BLaER1 (cell line): ENCODE measurements at regions not wholly inside any gene's neighbourhood (a gene's known extent, or its start where the extent isn't known, plus 50 kb on each side); places are given as distances from the start of the nearest gene placed in this dataset.

Experiments
- H3K27ac ChIP-seq: shearing (Covaris generic); formaldehyde crosslinking; 2 replicates; pipeline ENCODE4 v1.8.1; 2022
- H3K27me3 ChIP-seq: shearing (Covaris generic); formaldehyde crosslinking; 2 replicates; pipeline ENCODE4 v1.8.1; 2022
- H3K36me3 ChIP-seq: shearing (Covaris generic); formaldehyde crosslinking; 2 replicates; pipeline ENCODE4 v1.8.1; 2022
- H3K4me1 ChIP-seq: shearing (Covaris generic); formaldehyde crosslinking; 2 replicates; pipeline ENCODE4 v1.8.1; 2022
- H3K4me2 ChIP-seq: shearing (Covaris generic); formaldehyde crosslinking; 2 replicates; pipeline ENCODE4 v1.8.1; 2022
- H3K4me3 ChIP-seq: shearing (Covaris generic); formaldehyde crosslinking; 2 replicates; pipeline ENCODE4 v1.8.1; 2022
- H3K9ac ChIP-seq: shearing (Covaris generic); formaldehyde crosslinking; 2 replicates; pipeline ENCODE4 v1.8.1; 2022
- H3K9me3 ChIP-seq: shearing (Covaris generic); formaldehyde crosslinking; 2 replicates; pipeline ENCODE4 v1.8.1; 2022
- H4K20me1 ChIP-seq: shearing (Covaris generic); formaldehyde crosslinking; 2 replicates; pipeline ENCODE4 v1.8.1; 2022
- Cebpa-rat ChIP-seq: shearing (Covaris generic); IDR thresholded peaks from 2 replicates; pipeline ENCODE4 v1.8.1; 2022

- Histone ChIP-seq H3K36me3 (no peaks in the 10 kb centered on the region), H3K4me2 (peak overlapping the region; percentile 12; the same call in 1 of the 2 replicates), H3K27ac (no peak overlapping the region), H3K9me3 (no peaks in the 10 kb centered on the region), H4K20me1 (no peaks in the 10 kb centered on the region), H3K4me3 (no peak overlapping the region), H3K27me3 (no peaks in the 10 kb centered on the region), H3K9ac (no peak overlapping the region), H3K4me1 (peaks cover 33% of the 10 kb centered on the region)
- no peak for TF ChIP-seq Cebpa-rat
Observed at GRCh38 chr3:64992530-64993285, 304.9 kb upstream of the ADAMTS9 start.

- TF ChIP-seq Cebpa-rat = no peak
- H3K4me1 ChIP-seq = peaks cover 8% of the 10 kb centered on the region
- H3K4me2 ChIP-seq = no peak overlapping the region
- H3K4me3 ChIP-seq = no peak overlapping the region
- H3K36me3 ChIP-seq = no peaks in the 10 kb centered on the region
- no peaks in the 10 kb centered on the region for H4K20me1 ChIP-seq
- no peaks in the 10 kb centered on the region for H3K27me3 ChIP-seq
- no peaks in the 10 kb centered on the region for H3K9me3 ChIP-seq
- no peak overlapping the region for H3K27ac ChIP-seq
- H3K9ac ChIP-seq = no peak overlapping the region
Observed at GRCh38 chr3:64988188-64988587, 300.4 kb upstream of the ADAMTS9 start.

- Histone ChIP-seq H3K4me1 (peaks cover 5% of the 10 kb centered on the region), H3K9ac (no peak overlapping the region), H4K20me1 (no peaks in the 10 kb centered on the region), H3K9me3 (no peaks in the 10 kb centered on the region), H3K36me3 (no peaks in the 10 kb centered on the region), H3K27ac (no peak overlapping the region), H3K4me3 (no peak overlapping the region), H3K27me3 (no peaks in the 10 kb centered on the region), H3K4me2 (no peak overlapping the region)
- TF ChIP-seq Cebpa-rat = no peak
Observed at GRCh38 chr3:64987726-64988125, 299.9 kb upstream of the ADAMTS9 start.

- no peak overlapping the region for H3K4me3 ChIP-seq
- no peak overlapping the region for H3K9ac ChIP-seq
- no peak overlapping the region for H3K27ac ChIP-seq
- no peaks in the 10 kb centered on the region for H3K27me3 ChIP-seq
- no peaks in the 10 kb centered on the region; the same call in 1 of the 2 replicates for H3K9me3 ChIP-seq
- H3K4me1 ChIP-seq = no peaks in the 10 kb centered on the region
- no peak overlapping the region for H3K4me2 ChIP-seq
- H3K36me3 ChIP-seq = no peaks in the 10 kb centered on the region
- no peaks in the 10 kb centered on the region for H4K20me1 ChIP-seq
- TF ChIP-seq Cebpa-rat = no peak
Observed at GRCh38 chr3:64985072-64985471, 297.3 kb upstream of the ADAMTS9 start.

GRCh38 chr3:64983583-64984359 is 296.0 kb upstream of the ADAMTS9 start:
- TF ChIP-seq Cebpa-rat = no peak
- Histone ChIP-seq H3K9ac (no peak overlapping the region), H3K4me2 (no peak overlapping the region), H4K20me1 (no peaks in the 10 kb centered on the region), H3K4me1 (no peaks in the 10 kb centered on the region), H3K27ac (no peak overlapping the region), H3K27me3 (no peaks in the 10 kb centered on the region), H3K9me3 (no peaks in the 10 kb centered on the region; the same call in 1 of the 2 replicates), H3K4me3 (no peak overlapping the region), H3K36me3 (no peaks in the 10 kb centered on the region)

GRCh38 chr3:64977308-64978100 is 289.7 kb upstream of the ADAMTS9 start:
- Histone ChIP-seq H3K9ac (no peak overlapping the region), H3K4me3 (no peak overlapping the region), H3K36me3 (no peaks in the 10 kb centered on the region), H3K4me1 (no peaks in the 10 kb centered on the region), H3K27ac (no peak overlapping the region), H4K20me1 (no peaks in the 10 kb centered on the region), H3K27me3 (no peaks in the 10 kb centered on the region), H3K9me3 (no peaks in the 10 kb centered on the region; the same call in 1 of the 2 replicates), H3K4me2 (no peak overlapping the region)
- TF ChIP-seq Cebpa-rat = no peak

- no peak for TF ChIP-seq Cebpa-rat
- Histone ChIP-seq H4K20me1 (no peaks in the 10 kb centered on the region), H3K4me2 (no peak overlapping the region), H3K27me3 (no peaks in the 10 kb centered on the region), H3K9me3 (no peaks in the 10 kb centered on the region; the same call in 1 of the 2 replicates), H3K9ac (no peak overlapping the region), H3K27ac (no peak overlapping the region), H3K4me3 (no peak overlapping the region), H3K4me1 (no peaks in the 10 kb centered on the region), H3K36me3 (no peaks in the 10 kb centered on the region)
Observed at GRCh38 chr3:64976456-64976855, 288.7 kb upstream of the ADAMTS9 start.

- Histone ChIP-seq H3K4me2 (no peak overlapping the region), H4K20me1 (no peaks in the 10 kb centered on the region), H3K4me1 (no peaks in the 10 kb centered on the region), H3K27me3 (no peaks in the 10 kb centered on the region), H3K9ac (no peak overlapping the region), H3K27ac (no peak overlapping the region), H3K9me3 (no peaks in the 10 kb centered on the region), H3K36me3 (no peaks in the 10 kb centered on the region), H3K4me3 (no peak overlapping the region)
- TF ChIP-seq Cebpa-rat = no peak
Observed at GRCh38 chr3:64975147-64975546, 287.3 kb upstream of the ADAMTS9 start.

- H3K9ac ChIP-seq = no peak overlapping the region
- no peak for TF ChIP-seq Cebpa-rat
- H3K27ac ChIP-seq = no peak overlapping the region
- H3K27me3 ChIP-seq = no peaks in the 10 kb centered on the region
- no peaks in the 10 kb centered on the region for H3K36me3 ChIP-seq
- no peaks in the 10 kb centered on the region for H4K20me1 ChIP-seq
- no peak overlapping the region for H3K4me2 ChIP-seq
- no peaks in the 10 kb centered on the region for H3K4me1 ChIP-seq
- H3K9me3 ChIP-seq = 0 out of 2 replicates have a peak, but pooled peaks cover 1% of the 10 kb centered on the region
- no peak overlapping the region for H3K4me3 ChIP-seq
Observed at GRCh38 chr3:64974401-64974800, 286.6 kb upstream of the ADAMTS9 start.
